ENCODE measurements at regions not wholly inside any gene's neighbourhood (a gene's known extent, or its start where the extent isn't known, plus 50 kb on each side); places are given as distances from the start of the nearest gene placed in this dataset. TPM values are rescaled to one million over a fixed set of nuclear protein-coding genes. Genes with fewer than 3 reads are reported as not detected.
A peak's percentile ranks its signal among the peaks of the same experiment; 100 is the strongest.
"Not testable (repeated sequence)": the region's sequence is repeated elsewhere in the genome, so short reads cannot be mapped to it uniquely, and the experiment has no call there.

DNA sequence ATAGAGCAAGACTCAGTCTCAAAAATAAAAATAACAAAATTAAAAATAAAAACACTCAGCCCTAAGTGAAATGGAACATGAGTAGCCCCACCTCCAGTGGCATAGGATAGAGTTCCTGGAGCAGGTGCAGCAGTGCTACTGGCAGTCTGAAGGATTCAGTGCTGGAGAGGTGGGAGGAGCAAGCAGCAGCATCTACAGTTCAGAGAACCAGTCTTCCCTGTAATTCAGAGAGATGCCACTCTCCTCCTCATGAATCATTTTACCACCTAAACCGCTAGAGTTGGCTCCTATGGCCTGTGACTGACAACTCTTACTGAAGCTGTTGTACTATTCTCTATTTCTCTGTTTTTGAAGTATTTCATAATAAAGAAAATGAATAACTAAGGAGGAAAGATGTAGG, 56.0 kb upstream of the SMURF2 start:
- H3K4me2 ChIP-seq (ENCODE audit: low read length) = no peak overlapping the region
- H3K36me3 ChIP-seq (ENCODE audit: insufficient read depth, low read length) = no peaks in the 10 kb centered on the region
- ChIA-PET CTCF (ENCODE audit: unreplicated experiment) (no interaction called here), POLR2A (no interaction called here)
- intact Hi-C loops (cut with micrococcal nuclease; ENCODE audit: unreplicated experiment) = no loop called here
- no peaks in the 10 kb centered on the region for H3K9me3 ChIP-seq (ENCODE audit: low read length)
- H3K79me2 ChIP-seq (ENCODE audit: insufficient read depth, low read depth, low read length) = no peaks in the 10 kb centered on the region
- DNase-seq (ENCODE audit: low spot score) = no peak
- no peak overlapping the region for H3K4me3 ChIP-seq (ENCODE audit: low read depth, low read length, poor library complexity, severe bottlenecking)
- H2AFZ ChIP-seq (ENCODE audit: low read length) = no peak overlapping the region
- H4K20me1 ChIP-seq (ENCODE audit: insufficient read depth, low read length) = no peaks in the 10 kb centered on the region
- TF ChIP-seq EZH2phosphoT487 (IDR thresholded peaks at IDR 0.05; ENCODE audit: borderline replicate concordance, low read depth, low read length) = no peak
- TF ChIP-seq, protein P1, sequence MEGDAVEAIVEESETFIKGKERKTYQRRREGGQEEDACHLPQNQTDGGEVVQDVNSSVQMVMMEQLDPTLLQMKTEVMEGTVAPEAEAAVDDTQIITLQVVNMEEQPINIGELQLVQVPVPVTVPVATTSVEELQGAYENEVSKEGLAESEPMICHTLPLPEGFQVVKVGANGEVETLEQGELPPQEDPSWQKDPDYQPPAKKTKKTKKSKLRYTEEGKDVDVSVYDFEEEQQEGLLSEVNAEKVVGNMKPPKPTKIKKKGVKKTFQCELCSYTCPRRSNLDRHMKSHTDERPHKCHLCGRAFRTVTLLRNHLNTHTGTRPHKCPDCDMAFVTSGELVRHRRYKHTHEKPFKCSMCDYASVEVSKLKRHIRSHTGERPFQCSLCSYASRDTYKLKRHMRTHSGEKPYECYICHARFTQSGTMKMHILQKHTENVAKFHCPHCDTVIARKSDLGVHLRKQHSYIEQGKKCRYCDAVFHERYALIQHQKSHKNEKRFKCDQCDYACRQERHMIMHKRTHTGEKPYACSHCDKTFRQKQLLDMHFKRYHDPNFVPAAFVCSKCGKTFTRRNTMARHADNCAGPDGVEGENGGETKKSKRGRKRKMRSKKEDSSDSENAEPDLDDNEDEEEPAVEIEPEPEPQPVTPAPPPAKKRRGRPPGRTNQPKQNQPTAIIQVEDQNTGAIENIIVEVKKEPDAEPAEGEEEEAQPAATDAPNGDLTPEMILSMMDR (conservative IDR thresholded peaks at IDR 0.05; ENCODE audit: low read length) = no peak
- H3K9me2 ChIP-seq (ENCODE audit: insufficient read depth, low read length) = no peaks in the 10 kb centered on the region
- no peak overlapping the region for H3K27ac ChIP-seq (ENCODE audit: low read depth, low read length, poor library complexity, severe bottlenecking)
- peaks cover under 1% of the 10 kb centered on the region for H3K4me1 ChIP-seq (ENCODE audit: insufficient read depth, low read length, poor library complexity, severe bottlenecking)
- no TSS peak for BruUV-seq (replicated peaks)

DNA sequence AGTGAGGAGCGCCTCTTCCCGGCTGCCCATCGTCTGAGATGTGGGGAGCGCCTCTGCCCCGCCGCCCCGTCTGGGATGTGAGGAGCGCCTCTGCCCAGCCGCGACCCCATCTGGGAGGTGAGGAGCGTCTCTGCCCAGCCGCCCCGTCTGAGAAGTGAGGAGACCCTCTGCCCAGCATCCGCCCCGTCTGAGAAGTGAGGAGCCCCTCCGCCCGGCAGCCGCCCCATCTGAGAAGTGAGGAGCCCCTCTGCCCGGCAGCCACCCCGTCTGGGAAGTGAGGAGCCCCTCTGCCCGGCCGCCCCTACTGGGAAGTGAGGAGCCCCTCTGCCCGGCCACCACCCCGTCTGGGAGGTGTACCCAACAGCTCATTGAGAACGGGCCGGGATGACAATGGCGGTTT, 54.4 kb upstream of the SMURF2 start:
- BruUV-seq (replicated peaks); POLR2A ChIA-PET; intact Hi-C loops (cut with micrococcal nuclease; ENCODE audit: unreplicated experiment); H3K79me2 ChIP-seq (ENCODE audit: insufficient read depth, low read depth, low read length); H3K4me1 ChIP-seq (ENCODE audit: insufficient read depth, low read length, poor library complexity, severe bottlenecking); H3K9me2 ChIP-seq (ENCODE audit: insufficient read depth, low read length); H2AFZ ChIP-seq (ENCODE audit: low read length); H3K4me2 ChIP-seq (ENCODE audit: low read length); H3K36me3 ChIP-seq (ENCODE audit: insufficient read depth, low read length); H3K9me3 ChIP-seq (ENCODE audit: low read length); H3K4me3 ChIP-seq (ENCODE audit: low read depth, low read length, poor library complexity, severe bottlenecking); H3K27ac ChIP-seq (ENCODE audit: low read depth, low read length, poor library complexity, severe bottlenecking); DNase-seq (ENCODE audit: low spot score); CTCF ChIA-PET (ENCODE audit: unreplicated experiment); H4K20me1 ChIP-seq (ENCODE audit: insufficient read depth, low read length): not testable (repeated sequence)

DNA sequence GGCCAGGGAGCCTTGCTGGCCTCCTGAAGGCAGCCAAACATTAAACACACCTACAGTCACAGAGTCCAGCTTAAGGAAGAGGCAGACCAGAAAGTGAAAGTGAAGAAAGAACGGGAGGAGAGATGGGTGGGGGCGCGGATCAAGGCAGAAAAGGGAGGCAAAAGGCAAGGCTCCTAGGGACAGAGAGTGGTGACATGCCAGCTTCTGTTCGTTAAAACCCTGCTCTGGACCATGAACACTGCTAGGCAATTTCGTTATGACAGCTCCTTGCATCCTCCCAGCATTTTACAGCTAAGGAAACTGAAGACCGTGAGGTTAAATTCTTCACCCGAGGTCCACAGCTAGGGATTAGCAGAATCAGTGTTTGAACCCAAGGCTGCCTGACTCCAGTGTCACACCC, 51.7 kb upstream of the SMURF2 start:
- H3K9me2 ChIP-seq (ENCODE audit: insufficient read depth, low read length); intact Hi-C loops (cut with micrococcal nuclease; ENCODE audit: unreplicated experiment); BruUV-seq (replicated peaks); DNase-seq (ENCODE audit: low spot score); H3K4me3 ChIP-seq (ENCODE audit: low read depth, low read length, poor library complexity, severe bottlenecking); H4K20me1 ChIP-seq (ENCODE audit: insufficient read depth, low read length); H3K27ac ChIP-seq (ENCODE audit: low read depth, low read length, poor library complexity, severe bottlenecking); H3K9me3 ChIP-seq (ENCODE audit: low read length); H3K36me3 ChIP-seq (ENCODE audit: insufficient read depth, low read length); CTCF ChIA-PET (ENCODE audit: unreplicated experiment); H3K4me2 ChIP-seq (ENCODE audit: low read length); H3K79me2 ChIP-seq (ENCODE audit: insufficient read depth, low read depth, low read length); H2AFZ ChIP-seq (ENCODE audit: low read length): not testable (repeated sequence)
- POLR2A ChIA-PET = interaction anchor here (0.6 to 0.7 kb wide), 2 partner anchors 57 to 58 kb away, joined by 3 to 4 read pairs; no protein-coding TSS in a partner anchor
- H3K4me1 ChIP-seq (ENCODE audit: insufficient read depth, low read length, poor library complexity, severe bottlenecking) = peaks cover 14% of the 10 kb centered on the region

DNA sequence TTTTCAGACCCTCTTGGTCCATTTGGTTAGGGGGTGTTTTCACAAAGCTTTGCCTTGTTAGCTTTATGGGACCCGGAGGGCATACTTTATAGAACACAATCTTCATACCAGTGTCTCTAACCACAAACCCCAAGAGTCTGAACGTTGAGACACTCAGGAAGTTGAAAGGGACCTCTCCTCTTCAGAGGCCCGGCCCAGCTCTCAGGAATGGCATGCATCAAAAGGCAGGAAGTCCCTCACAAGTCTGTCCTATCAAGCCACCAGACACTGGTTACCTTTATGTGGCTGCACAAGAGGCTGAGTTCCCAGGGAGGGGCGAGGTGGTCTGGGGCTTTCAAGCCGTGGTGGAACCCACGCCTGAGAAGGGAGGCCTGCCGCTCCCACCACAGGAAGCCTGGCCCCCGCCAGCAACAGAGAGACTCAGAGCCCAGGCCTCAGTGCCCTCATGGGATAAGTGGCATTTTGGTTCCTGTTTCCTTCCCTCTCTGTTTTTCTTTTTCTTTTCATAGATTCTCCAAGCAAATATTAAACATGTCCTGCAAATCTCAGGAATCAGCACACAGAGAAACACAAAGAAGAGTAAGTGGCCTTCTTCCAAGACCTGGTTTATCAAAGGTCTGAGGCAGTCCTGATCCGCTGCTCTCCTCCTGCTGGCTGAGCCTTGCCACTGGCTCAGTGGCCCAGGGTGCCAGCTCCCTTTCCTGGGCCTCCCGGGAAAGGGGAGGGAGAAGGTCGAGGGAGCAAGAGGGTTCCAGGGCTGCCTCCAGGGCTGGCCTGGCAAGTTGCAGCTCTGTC, 50.6 kb upstream of the SMURF2 start:
- POLR2A ChIA-PET = interaction anchor here (0.6 kb wide), 1 partner anchor 810 kb away, joined by 3 read pairs; no protein-coding TSS in a partner anchor
- H3K79me2 ChIP-seq (ENCODE audit: insufficient read depth, low read depth, low read length); H3K9me3 ChIP-seq (ENCODE audit: low read length); CTCF ChIA-PET (ENCODE audit: unreplicated experiment); H3K4me3 ChIP-seq (ENCODE audit: low read depth, low read length, poor library complexity, severe bottlenecking); intact Hi-C loops (cut with micrococcal nuclease; ENCODE audit: unreplicated experiment); H3K9me2 ChIP-seq (ENCODE audit: insufficient read depth, low read length); BruUV-seq (replicated peaks); H3K27ac ChIP-seq (ENCODE audit: low read depth, low read length, poor library complexity, severe bottlenecking); H4K20me1 ChIP-seq (ENCODE audit: insufficient read depth, low read length); H3K36me3 ChIP-seq (ENCODE audit: insufficient read depth, low read length): not testable (repeated sequence)
- Histone ChIP-seq H3K4me2 (ENCODE audit: low read length) (0 out of 2 replicates have a peak overlapping the region, but pooled peaks have one; percentile 12), H3K4me1 (ENCODE audit: insufficient read depth, low read length, poor library complexity, severe bottlenecking) (peaks cover 16% of the 10 kb centered on the region), H2AFZ (ENCODE audit: low read length) (peak overlapping the region; percentile 97)
- DNase-seq (ENCODE audit: low spot score) = peak; percentile 13

Small RNA genes lying in the stretch of these regions (microRNA-seq; reads per million reads assigned to microRNA genes)
- not detected for gene MIR6080 (ENCODE audit: borderline replicate concordance)

Small RNA genes lying in the stretch of these regions (small RNA-seq; reads per million reads assigned to genes)
- gene AC103810.3 = not detected
- not detected for gene BPTFP1
- not detected for gene MINOS1P2
- not detected for gene MIR6080
